ENCODE measurements at regions not wholly inside any gene's neighbourhood (a gene's known extent, or its start where the extent isn't known, plus 50 kb on each side); places are given as distances from the start of the nearest gene placed in this dataset.

GRCh38 chr7:109377076-109377884 lies 807.6 kb downstream of the DNAJB9 start:
- no peak overlapping the region for H4K91ac ChIP-seq (ENCODE audit: insufficient read depth, low read depth, low read length)
- ATAC-seq (ENCODE audit: low read depth) (no peak), DNase-seq (no peak)
- H3K27me3 ChIP-seq (ENCODE audit: control insufficient read depth, insufficient read depth, low read length): no peaks in the 10 kb centered on the region
- H2AK9ac ChIP-seq (replicated peaks; ENCODE audit: low read depth, low read length, poor library complexity): no peak overlapping the region
- no peak overlapping the region for H3K4me3 ChIP-seq (ENCODE audit: insufficient read depth, low read depth, low read length)
- no peaks in the 10 kb centered on the region for H3K36me3 ChIP-seq (ENCODE audit: control insufficient read depth, insufficient read depth, low read length)
- dilution Hi-C loops (cut with HindIII; ENCODE audit: low sequenced_read_pairs, unreplicated experiment) (no loop called here), intact Hi-C loops (cut with micrococcal nuclease) (no loop called here), in situ Hi-C loops (cut with MboI; ENCODE audit: low sequenced_read_pairs) (no loop called here)
- no peak overlapping the region for H2BK15ac ChIP-seq (ENCODE audit: low read depth, low read length)
- no peak overlapping the region for H2BK20ac ChIP-seq (ENCODE audit: low read depth, low read length)
- 40% methylated on average over 2 of the region's 3 CpGs; no CpG with 5 or more reads in 1 of the 2 experiments for WGBS, 2 experiments (ENCODE audit: extremely low coverage in 2 of 2, insufficient read length in 1 of 2)
- H3K4me2 ChIP-seq (ENCODE audit: low read depth, low read length): no peak overlapping the region
- BruUV-seq (replicated peaks): no TSS peak
- H2AK5ac ChIP-seq (ENCODE audit: low read depth, low read length): no peak overlapping the region
- H2BK120ac ChIP-seq (ENCODE audit: low read depth, low read length): no peak overlapping the region
- H3K14ac ChIP-seq (replicated peaks; ENCODE audit: low read depth, low read length): no peak overlapping the region
- no peak overlapping the region for H3K23ac ChIP-seq (ENCODE audit: low read depth, low read length)
- no peak overlapping the region for H2AFZ ChIP-seq (replicated peaks; ENCODE audit: low read length, poor library complexity)
- H3K18ac ChIP-seq (ENCODE audit: low read depth, low read length): no peak overlapping the region
- no peaks in the 10 kb centered on the region for H3K79me1 ChIP-seq (ENCODE audit: low read depth in 1 of 2, low read length in 2 of 2)
- H3K27ac ChIP-seq (ENCODE audit: insufficient read depth, low read length): no peak overlapping the region
- TF ChIP-seq MXI1 (IDR thresholded peaks at IDR 0.05; ENCODE audit: borderline replicate concordance, low read depth, low read length) (no peak), SMC3 (IDR thresholded peaks at IDR 0.05; ENCODE audit: low read depth, low read length) (no peak), CEBPB (IDR thresholded peaks at IDR 0.05; ENCODE audit: low read depth, low read length) (no peak), RFX5 (IDR thresholded peaks at IDR 0.05; ENCODE audit: low read depth, low read length) (no peak)
- H3K9ac ChIP-seq (ENCODE audit: low read depth, low read length): no peak overlapping the region
- no peak overlapping the region for H4K5ac ChIP-seq (ENCODE audit: low read depth, low read length)
- H2BK5ac ChIP-seq (ENCODE audit: low read depth, low read length, poor library complexity, severe bottlenecking): no peak overlapping the region
- H3K56ac ChIP-seq (ENCODE audit: extremely low read depth, insufficient read depth, low read length): no peak overlapping the region
- H4K8ac ChIP-seq (ENCODE audit: low read depth in 2 of 2, low read length in 2 of 2): no peak overlapping the region
- no peaks in the 10 kb centered on the region for H4K20me1 ChIP-seq (ENCODE audit: insufficient read depth, low read length)
- POLR2A ChIA-PET (ENCODE audit: unreplicated experiment): no interaction called here
- H3K4me1 ChIP-seq (ENCODE audit: control insufficient read depth, insufficient read depth, low read length): no peaks in the 10 kb centered on the region
- no peaks in the 10 kb centered on the region; the same call in 1 of the 2 replicates for H3K9me3 ChIP-seq (ENCODE audit: control insufficient read depth, insufficient read depth, low read length)
- CTCF ChIA-PET: no interaction called here
- no peak overlapping the region for H3K4ac ChIP-seq (ENCODE audit: low read depth, low read length)
- H3K9me1 ChIP-seq (ENCODE audit: insufficient read depth, low read length): no peaks in the 10 kb centered on the region
